ENCODE measurements at regions not wholly inside any gene's neighbourhood (a gene's known extent, or its start where the extent isn't known, plus 50 kb on each side); places are given as distances from the start of the nearest gene placed in this dataset.

DNA sequence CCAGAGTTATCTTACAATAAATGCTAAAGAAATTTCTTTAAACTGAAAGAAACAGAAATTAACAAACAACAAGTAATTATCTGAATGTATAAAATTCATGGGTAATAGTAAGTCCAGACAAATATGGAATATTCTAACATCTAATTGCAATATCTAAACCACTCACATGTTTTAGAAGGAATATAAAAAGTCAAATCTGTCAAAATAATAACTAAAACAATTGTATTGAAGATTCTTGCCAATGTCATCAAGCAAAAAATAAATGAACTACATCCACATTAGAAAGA, 942.9 kb upstream of the PCDH20 start:
- Histone ChIP-seq H3K36me3 (ENCODE audit: control insufficient read depth, low read depth, low read length) (no peaks in the 10 kb centered on the region), H3K4me3 (ENCODE audit: low read length) (no peak overlapping the region), H3K9me3 (ENCODE audit: control insufficient read depth, low read depth, low read length) (no peaks in the 10 kb centered on the region), H3K27ac (ENCODE audit: low read length) (no peak overlapping the region), H3K9ac (ENCODE audit: low read length) (no peak overlapping the region), H3K27me3 (ENCODE audit: control insufficient read depth, insufficient read depth, low read length) (no peaks in the 10 kb centered on the region), H3K4me1 (ENCODE audit: control insufficient read depth, low read depth, low read length) (no peaks in the 10 kb centered on the region)

DNA sequence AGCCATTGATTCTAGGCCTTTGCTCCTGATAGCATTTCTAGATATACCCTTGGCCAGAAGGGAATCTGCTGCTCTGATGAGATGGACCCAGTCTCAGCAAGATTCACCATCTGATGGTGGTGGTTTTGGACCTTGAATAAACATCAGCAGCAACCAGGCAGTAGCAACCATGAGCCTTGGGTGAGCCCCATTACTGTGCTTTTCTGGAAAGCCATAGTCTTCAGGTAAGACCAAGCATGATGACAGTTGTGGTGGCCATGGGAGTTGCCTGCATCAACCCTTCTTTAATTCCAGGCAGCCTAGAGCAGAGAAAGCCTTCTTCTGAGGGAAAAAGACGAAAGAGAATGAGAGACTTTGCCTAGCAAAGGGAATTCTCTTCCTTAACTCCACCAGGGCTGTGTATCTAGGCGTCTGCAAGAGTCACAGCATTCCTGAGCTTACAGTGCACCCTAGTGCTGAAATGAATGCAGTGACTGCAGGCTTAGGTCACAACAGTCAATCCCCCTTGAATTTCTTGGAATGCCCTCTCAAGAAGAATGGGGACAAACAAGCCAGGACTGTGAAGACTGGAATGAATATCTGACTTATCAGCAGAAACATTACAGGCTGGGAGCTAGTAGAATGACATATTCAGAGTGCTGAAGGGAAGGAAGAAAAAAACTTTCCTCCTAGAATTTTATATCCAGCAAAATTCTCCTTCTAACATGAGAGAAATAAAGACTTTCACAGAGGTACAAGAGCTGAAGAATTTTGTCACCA, 942.4 kb upstream of the PCDH20 start:
- no peak overlapping the region for H3K9ac ChIP-seq (ENCODE audit: low read length)
- H3K4me1 ChIP-seq (ENCODE audit: control insufficient read depth, low read depth, low read length) = no peaks in the 10 kb centered on the region
- no peaks in the 10 kb centered on the region for H3K27me3 ChIP-seq (ENCODE audit: control insufficient read depth, insufficient read depth, low read length)
- no peak overlapping the region for H3K4me3 ChIP-seq (ENCODE audit: low read length)
- H3K9me3 ChIP-seq (ENCODE audit: control insufficient read depth, low read depth, low read length) = no peaks in the 10 kb centered on the region
- H3K27ac ChIP-seq (ENCODE audit: low read length) = no peak overlapping the region
- H3K36me3 ChIP-seq (ENCODE audit: control insufficient read depth, low read depth, low read length) = no peaks in the 10 kb centered on the region

DNA sequence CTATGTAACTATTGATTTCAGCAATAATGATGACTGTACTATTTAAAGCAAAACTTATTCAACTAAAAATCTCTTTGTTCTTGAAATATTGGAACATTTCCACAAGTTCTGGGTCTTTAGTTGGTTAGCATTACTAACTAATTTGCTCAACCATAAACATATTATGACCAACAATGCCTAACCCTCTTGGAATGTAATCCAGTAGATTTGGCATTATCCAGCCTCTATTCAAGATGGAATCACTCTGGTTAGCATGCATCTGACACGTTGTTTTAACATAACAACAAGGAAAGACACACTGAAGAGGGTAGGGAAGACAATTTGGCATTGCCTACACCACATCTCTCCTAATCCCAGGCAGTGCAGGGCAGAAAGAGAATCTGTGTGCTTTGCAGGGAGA, 941.3 kb upstream of the PCDH20 start:
- H3K9me3 ChIP-seq (ENCODE audit: control insufficient read depth, low read depth, low read length) = no peaks in the 10 kb centered on the region
- no peaks in the 10 kb centered on the region for H3K27me3 ChIP-seq (ENCODE audit: control insufficient read depth, insufficient read depth, low read length)
- no peak overlapping the region for H3K9ac ChIP-seq (ENCODE audit: low read length)
- H3K4me3 ChIP-seq (ENCODE audit: low read length) = no peak overlapping the region
- H3K27ac ChIP-seq (ENCODE audit: low read length) = no peak overlapping the region
- no peaks in the 10 kb centered on the region for H3K36me3 ChIP-seq (ENCODE audit: control insufficient read depth, low read depth, low read length)
- no peaks in the 10 kb centered on the region for H3K4me1 ChIP-seq (ENCODE audit: control insufficient read depth, low read depth, low read length)

DNA sequence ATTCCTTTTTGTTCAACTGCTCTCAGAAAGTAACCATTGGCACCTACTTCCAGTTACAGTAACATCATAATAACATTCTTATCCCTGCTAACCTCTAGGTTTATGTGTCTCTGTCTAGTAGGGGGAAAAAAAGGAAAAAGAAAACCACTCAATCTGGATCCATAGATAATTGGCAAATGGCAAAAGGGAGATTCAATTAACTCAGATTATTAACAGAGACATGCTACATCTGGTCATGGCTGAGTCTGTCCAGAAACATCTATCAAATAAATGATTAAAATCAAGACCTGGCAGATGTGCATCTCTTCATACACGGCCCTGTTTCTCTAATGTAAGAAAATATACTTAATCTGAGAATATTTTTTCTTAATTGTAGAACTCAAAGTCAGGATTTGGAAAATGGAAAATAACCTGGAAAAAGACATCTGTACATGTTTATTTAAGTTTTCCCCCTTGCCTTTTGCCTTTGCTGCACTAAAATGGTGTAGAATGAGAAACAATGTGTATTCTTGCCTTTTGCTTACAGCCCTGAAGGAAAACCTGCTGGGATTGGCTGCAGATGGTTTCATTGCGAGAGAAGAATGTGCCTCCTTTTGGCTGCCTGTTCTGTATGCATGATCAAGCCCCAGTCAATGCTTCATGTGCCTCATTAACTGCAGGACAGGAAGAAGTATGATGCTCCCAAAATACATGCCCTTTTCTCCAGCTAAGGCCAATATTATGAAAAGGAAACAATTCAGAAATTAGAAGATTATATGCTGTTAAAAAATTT, 921.6 kb upstream of the PCDH20 start:
- Histone ChIP-seq H3K9me3 (ENCODE audit: control insufficient read depth, low read depth, low read length) (no peaks in the 10 kb centered on the region), H3K27me3 (ENCODE audit: control insufficient read depth, insufficient read depth, low read length) (no peaks in the 10 kb centered on the region), H3K4me3 (ENCODE audit: low read length) (no peak overlapping the region), H3K27ac (ENCODE audit: low read length) (no peak overlapping the region), H3K36me3 (ENCODE audit: control insufficient read depth, low read depth, low read length) (no peaks in the 10 kb centered on the region), H3K4me1 (ENCODE audit: control insufficient read depth, low read depth, low read length) (no peaks in the 10 kb centered on the region), H3K9ac (ENCODE audit: low read length) (no peak overlapping the region)

DNA sequence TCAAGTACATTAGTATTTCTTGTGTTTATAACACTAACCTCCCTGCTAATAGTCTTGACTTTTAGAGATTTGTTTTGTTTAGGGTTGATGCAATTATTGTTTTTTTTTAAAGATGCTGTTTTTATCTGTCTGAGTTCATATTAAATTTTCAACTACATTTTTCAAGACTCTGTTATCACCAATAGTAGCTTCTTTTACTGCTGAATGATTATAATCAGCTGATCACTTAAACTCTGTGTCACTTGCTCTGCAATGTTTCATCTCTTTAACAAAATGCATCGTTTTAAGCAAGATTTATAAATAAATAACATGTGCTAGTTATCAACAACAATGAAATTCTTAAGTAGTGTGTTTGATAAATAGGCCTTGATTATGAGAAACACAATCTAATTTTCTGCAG, 920.9 kb upstream of the PCDH20 start:
- Histone ChIP-seq H3K9me3 (ENCODE audit: control insufficient read depth, low read depth, low read length) (no peaks in the 10 kb centered on the region), H3K27ac (ENCODE audit: low read length) (no peak overlapping the region), H3K4me3 (ENCODE audit: low read length) (no peak overlapping the region), H3K36me3 (ENCODE audit: control insufficient read depth, low read depth, low read length) (no peaks in the 10 kb centered on the region), H3K27me3 (ENCODE audit: control insufficient read depth, insufficient read depth, low read length) (no peaks in the 10 kb centered on the region), H3K4me1 (ENCODE audit: control insufficient read depth, low read depth, low read length) (no peaks in the 10 kb centered on the region), H3K9ac (ENCODE audit: low read length) (no peak overlapping the region)

DNA sequence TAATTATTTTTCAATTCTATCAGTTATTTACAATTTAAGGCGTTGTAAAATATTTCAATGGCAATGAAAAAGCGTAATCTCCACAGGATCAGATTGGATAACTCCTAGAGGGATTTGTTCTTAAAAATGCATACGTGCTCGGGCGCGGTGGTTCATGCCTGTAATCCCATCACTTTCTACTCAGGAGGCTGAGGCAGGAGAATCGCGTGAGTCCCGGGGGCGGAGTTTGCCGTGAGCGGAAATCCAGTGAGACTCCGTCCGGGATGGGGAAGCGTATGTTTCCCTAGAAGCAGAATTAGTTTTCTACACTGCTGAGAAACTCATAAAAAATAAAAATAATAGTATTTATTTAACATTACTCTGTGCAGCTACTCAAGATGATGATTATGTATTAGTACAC, 917.8 kb upstream of the PCDH20 start:
- Histone ChIP-seq H3K4me3 (ENCODE audit: low read length) (no peak overlapping the region), H3K27me3 (ENCODE audit: control insufficient read depth, insufficient read depth, low read length) (no peaks in the 10 kb centered on the region), H3K9me3 (ENCODE audit: control insufficient read depth, low read depth, low read length) (no peaks in the 10 kb centered on the region), H3K4me1 (ENCODE audit: control insufficient read depth, low read depth, low read length) (no peaks in the 10 kb centered on the region), H3K9ac (ENCODE audit: low read length) (no peak overlapping the region), H3K36me3 (ENCODE audit: control insufficient read depth, low read depth, low read length) (no peaks in the 10 kb centered on the region), H3K27ac (ENCODE audit: low read length) (no peak overlapping the region)

DNA sequence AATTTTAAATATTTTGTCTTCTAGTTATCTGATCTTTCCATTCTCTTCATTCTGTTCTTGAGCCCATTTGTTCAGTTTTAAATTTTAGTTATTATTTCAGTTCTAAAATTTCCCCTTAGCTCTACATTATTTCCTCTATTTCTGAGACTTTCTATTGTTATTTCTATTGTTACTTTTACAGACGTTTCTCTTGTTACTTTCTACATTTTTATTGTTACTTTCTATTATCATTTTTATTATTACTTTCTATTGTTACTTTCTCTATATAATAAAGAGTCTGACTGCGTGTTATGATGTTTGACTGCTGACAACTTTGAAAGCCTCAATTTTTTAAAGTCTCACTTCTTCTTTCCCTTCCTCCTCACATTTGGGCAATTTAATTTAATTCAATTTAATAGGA, 915.7 kb upstream of the PCDH20 start:
- no peaks in the 10 kb centered on the region for H3K9me3 ChIP-seq (ENCODE audit: control insufficient read depth, low read depth, low read length)
- H3K4me3 ChIP-seq (ENCODE audit: low read length) = no peak overlapping the region
- H3K36me3 ChIP-seq (ENCODE audit: control insufficient read depth, low read depth, low read length) = no peaks in the 10 kb centered on the region
- H3K9ac ChIP-seq (ENCODE audit: low read length) = no peak overlapping the region
- H3K4me1 ChIP-seq (ENCODE audit: control insufficient read depth, low read depth, low read length) = no peaks in the 10 kb centered on the region
- H3K27me3 ChIP-seq (ENCODE audit: control insufficient read depth, insufficient read depth, low read length) = no peaks in the 10 kb centered on the region
- no peak overlapping the region for H3K27ac ChIP-seq (ENCODE audit: low read length)

DNA sequence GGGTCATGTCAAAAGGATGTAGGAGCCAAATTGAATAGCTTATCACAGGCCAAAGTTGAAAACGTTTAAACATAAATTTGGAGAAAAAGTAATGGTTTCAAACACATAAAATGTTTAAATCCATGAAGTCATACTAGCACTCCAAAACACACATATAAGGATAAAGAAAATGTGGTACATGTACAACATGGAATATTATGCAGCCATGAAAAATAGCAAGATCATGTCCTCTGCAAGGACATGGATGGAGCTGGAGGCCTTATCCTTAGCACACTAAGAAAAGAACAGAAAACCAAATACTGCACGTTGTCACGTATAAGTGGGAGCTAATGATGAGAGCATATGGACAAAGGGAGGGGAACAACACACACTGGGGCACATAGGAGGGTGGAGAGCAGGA, 911.7 kb upstream of the PCDH20 start:
- no peaks in the 10 kb centered on the region for H3K9me3 ChIP-seq (ENCODE audit: control insufficient read depth, low read depth, low read length)
- H3K4me1 ChIP-seq (ENCODE audit: control insufficient read depth, low read depth, low read length) = no peaks in the 10 kb centered on the region
- no peaks in the 10 kb centered on the region for H3K36me3 ChIP-seq (ENCODE audit: control insufficient read depth, low read depth, low read length)
- no peak overlapping the region for H3K9ac ChIP-seq (ENCODE audit: low read length)
- H3K27ac ChIP-seq (ENCODE audit: low read length) = no peak overlapping the region
- no peaks in the 10 kb centered on the region for H3K27me3 ChIP-seq (ENCODE audit: control insufficient read depth, insufficient read depth, low read length)
- no peak overlapping the region for H3K4me3 ChIP-seq (ENCODE audit: low read length)

DNA sequence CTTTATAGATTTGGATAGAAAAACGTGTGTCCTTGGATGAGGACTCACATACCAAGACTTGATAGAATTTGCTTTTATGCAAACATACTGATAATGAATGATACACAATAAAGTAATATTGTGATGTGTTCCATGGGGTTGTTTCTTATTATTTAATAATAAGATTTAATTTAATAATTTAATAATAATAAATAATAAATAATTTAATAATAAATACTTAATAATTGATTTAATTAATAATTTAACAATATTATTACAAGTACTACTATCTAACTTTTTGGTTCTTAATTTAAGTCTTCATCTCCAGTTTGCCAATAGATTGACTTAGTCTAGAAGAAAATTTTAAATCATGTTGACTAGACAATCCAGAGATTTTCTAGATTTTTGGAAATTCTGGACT, 909.2 kb upstream of the PCDH20 start:
- H3K36me3 ChIP-seq (ENCODE audit: control insufficient read depth, low read depth, low read length) = no peaks in the 10 kb centered on the region
- H3K4me3 ChIP-seq (ENCODE audit: low read length) = no peak overlapping the region
- no peaks in the 10 kb centered on the region for H3K27me3 ChIP-seq (ENCODE audit: control insufficient read depth, insufficient read depth, low read length)
- no peaks in the 10 kb centered on the region for H3K4me1 ChIP-seq (ENCODE audit: control insufficient read depth, low read depth, low read length)
- H3K27ac ChIP-seq (ENCODE audit: low read length) = no peak overlapping the region
- no peak overlapping the region for H3K9ac ChIP-seq (ENCODE audit: low read length)
- H3K9me3 ChIP-seq (ENCODE audit: control insufficient read depth, low read depth, low read length) = no peaks in the 10 kb centered on the region

DNA sequence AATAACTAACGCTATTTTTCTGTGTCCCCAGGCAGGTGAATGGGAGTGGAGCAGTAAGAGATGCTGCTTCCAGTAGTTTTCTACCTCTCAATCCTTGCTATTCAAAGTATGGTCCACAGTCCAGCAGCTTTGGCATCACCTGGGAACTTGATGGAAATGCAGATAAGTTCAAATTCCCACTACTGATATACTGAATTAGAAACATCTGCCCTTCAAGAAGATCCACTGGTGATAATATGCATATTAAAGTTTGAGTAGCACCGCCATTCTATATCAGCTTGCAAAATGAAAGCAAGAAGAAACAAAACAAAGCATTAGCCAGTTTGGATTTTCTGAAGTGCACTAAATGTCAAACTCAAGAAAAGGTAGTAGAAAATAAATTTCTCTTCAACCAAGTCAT, 906.2 kb upstream of the PCDH20 start:
- no peaks in the 10 kb centered on the region for H3K36me3 ChIP-seq (ENCODE audit: control insufficient read depth, low read depth, low read length)
- no peaks in the 10 kb centered on the region for H3K27me3 ChIP-seq (ENCODE audit: control insufficient read depth, insufficient read depth, low read length)
- no peaks in the 10 kb centered on the region for H3K9me3 ChIP-seq (ENCODE audit: control insufficient read depth, low read depth, low read length)
- H3K9ac ChIP-seq (ENCODE audit: low read length) = no peak overlapping the region
- no peaks in the 10 kb centered on the region for H3K4me1 ChIP-seq (ENCODE audit: control insufficient read depth, low read depth, low read length)
- H3K4me3 ChIP-seq (ENCODE audit: low read length) = no peak overlapping the region
- H3K27ac ChIP-seq (ENCODE audit: low read length) = no peak overlapping the region

DNA sequence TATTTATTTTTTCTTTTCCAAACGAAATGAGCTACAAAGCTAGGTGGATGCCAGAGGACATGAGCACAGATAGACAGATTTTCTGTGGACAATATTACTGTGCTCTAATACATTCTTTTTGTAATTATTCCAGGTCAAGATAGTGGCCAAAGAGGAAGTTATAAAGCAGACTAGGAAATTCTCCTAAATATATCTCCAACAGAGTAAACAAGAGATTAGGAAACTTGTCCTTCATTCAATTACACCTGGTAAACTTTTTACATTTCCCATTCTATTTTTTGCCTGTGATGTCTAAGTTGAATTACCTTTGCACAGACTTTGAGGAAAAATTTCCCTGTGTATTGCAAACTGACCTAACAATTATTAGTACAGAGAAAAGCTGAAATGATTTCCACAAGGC, 905.5 kb upstream of the PCDH20 start:
- H3K27ac ChIP-seq (ENCODE audit: low read length) = no peak overlapping the region
- no peak overlapping the region for H3K4me3 ChIP-seq (ENCODE audit: low read length)
- no peaks in the 10 kb centered on the region for H3K36me3 ChIP-seq (ENCODE audit: control insufficient read depth, low read depth, low read length)
- no peaks in the 10 kb centered on the region for H3K27me3 ChIP-seq (ENCODE audit: control insufficient read depth, insufficient read depth, low read length)
- H3K9me3 ChIP-seq (ENCODE audit: control insufficient read depth, low read depth, low read length) = no peaks in the 10 kb centered on the region
- no peak overlapping the region for H3K9ac ChIP-seq (ENCODE audit: low read length)
- H3K4me1 ChIP-seq (ENCODE audit: control insufficient read depth, low read depth, low read length) = no peaks in the 10 kb centered on the region
